ENCODE measurements at regions not wholly inside any gene's neighbourhood (a gene's known extent, or its start where the extent isn't known, plus 50 kb on each side); places are given as distances from the start of the nearest gene placed in this dataset.

DNA sequence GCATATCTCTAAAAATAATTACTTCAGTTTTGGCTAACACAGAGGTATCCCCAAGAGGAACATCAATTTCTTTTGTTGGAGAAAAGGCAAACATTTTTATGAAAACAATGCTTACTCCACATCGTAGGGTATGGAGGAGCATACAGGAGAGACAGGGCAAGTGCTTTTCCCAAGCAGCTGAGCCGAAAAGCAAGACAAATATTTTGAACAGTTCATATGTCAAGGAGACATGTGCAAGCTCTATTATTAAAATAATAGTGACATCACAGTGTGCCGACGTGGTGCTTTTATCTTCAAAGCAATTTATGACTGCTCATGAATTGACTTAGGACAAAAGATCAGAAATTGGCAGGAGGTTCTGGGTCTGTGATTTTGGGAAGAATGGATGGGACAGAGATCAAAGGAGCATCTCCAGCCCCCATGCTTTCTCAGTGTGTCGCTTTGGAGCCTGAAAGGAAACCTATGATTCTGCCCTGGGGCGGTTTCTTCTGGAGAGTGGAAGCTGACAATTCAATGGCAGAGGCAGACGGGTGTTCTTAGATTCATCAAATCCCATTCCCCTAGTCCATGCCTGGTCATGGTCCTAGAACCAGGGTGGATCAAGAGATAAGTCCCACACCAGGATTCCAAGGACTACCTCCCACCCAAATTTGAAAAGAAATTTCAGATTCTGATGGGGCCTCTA is 97.1 kb downstream of the JCAD start:
- TF ChIP-seq, protein P1, sequence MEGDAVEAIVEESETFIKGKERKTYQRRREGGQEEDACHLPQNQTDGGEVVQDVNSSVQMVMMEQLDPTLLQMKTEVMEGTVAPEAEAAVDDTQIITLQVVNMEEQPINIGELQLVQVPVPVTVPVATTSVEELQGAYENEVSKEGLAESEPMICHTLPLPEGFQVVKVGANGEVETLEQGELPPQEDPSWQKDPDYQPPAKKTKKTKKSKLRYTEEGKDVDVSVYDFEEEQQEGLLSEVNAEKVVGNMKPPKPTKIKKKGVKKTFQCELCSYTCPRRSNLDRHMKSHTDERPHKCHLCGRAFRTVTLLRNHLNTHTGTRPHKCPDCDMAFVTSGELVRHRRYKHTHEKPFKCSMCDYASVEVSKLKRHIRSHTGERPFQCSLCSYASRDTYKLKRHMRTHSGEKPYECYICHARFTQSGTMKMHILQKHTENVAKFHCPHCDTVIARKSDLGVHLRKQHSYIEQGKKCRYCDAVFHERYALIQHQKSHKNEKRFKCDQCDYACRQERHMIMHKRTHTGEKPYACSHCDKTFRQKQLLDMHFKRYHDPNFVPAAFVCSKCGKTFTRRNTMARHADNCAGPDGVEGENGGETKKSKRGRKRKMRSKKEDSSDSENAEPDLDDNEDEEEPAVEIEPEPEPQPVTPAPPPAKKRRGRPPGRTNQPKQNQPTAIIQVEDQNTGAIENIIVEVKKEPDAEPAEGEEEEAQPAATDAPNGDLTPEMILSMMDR (IDR thresholded peaks at IDR 0.05) = no peak
- TF ChIP-seq EP300 (IDR thresholded peaks at IDR 0.05; ENCODE audit: borderline replicate concordance in 1 of 2, low read depth in 1 of 2, low read length in 1 of 2) (no peak), MAX (IDR thresholded peaks at IDR 0.05; ENCODE audit: low read depth) (no peak)

Data from SK-N-SH (cell line).